HG03442 (cell line): ENCODE measurements at regions not wholly inside any gene's neighbourhood (a gene's known extent, or its start where the extent isn't known, plus 50 kb on each side); places are given as distances from the start of the nearest gene placed in this dataset.
"Not testable (repeated sequence)": the region's sequence is repeated elsewhere in the genome, so short reads cannot be mapped to it uniquely, and the experiment has no call there.

Experiments
- ATAC-seq: cut with Tn5 transposase; IDR thresholded peaks from one replicate; pipeline ENCODE4 v1.9.1; 2021; ENCODE audit warnings: mild to moderate bottlenecking, moderate library complexity; ENCODE audit not compliant: unreplicated experiment

GRCh38 chr2:51859260-51859659, 827.3 kb upstream of the NRXN1 start:
- ATAC-seq: no peak

- ATAC-seq: no peak
These were observed 823.8 kb upstream of the NRXN1 start for GRCh38 chr2:51855683-51856082.

- no peak for ATAC-seq
These were observed 814.9 kb upstream of the NRXN1 start for GRCh38 chr2:51846796-51847195.

- ATAC-seq: no peak
These were observed 814.1 kb upstream of the NRXN1 start for GRCh38 chr2:51846018-51846417.

- no peak for ATAC-seq
These were observed 812.7 kb upstream of the NRXN1 start for GRCh38 chr2:51844596-51844995.

GRCh38 chr2:51829477-51829876, 797.5 kb upstream of the NRXN1 start:
- ATAC-seq: no peak

GRCh38 chr2:51825823-51826222, 793.9 kb upstream of the NRXN1 start:
- ATAC-seq: no peak

GRCh38 chr2:51813247-51813646, 781.3 kb upstream of the NRXN1 start:
- no peak for ATAC-seq

- ATAC-seq: no peak
These were observed 780.4 kb upstream of the NRXN1 start for GRCh38 chr2:51812138-51812866.

- no peak for ATAC-seq
These were observed 778.3 kb upstream of the NRXN1 start for GRCh38 chr2:51810197-51810596.

GRCh38 chr2:51807229-51807628, 775.3 kb upstream of the NRXN1 start:
- ATAC-seq: no peak

GRCh38 chr2:51795248-51795888, 763.4 kb upstream of the NRXN1 start:
- no peak for ATAC-seq

- no peak for ATAC-seq
These were observed 759.6 kb upstream of the NRXN1 start for GRCh38 chr2:51791496-51791895.

- ATAC-seq: no peak
These were observed 758.9 kb upstream of the NRXN1 start for GRCh38 chr2:51790854-51791253.

GRCh38 chr2:51789918-51790317, 758.0 kb upstream of the NRXN1 start:
- no peak for ATAC-seq

- no peak for ATAC-seq
These were observed 751.2 kb upstream of the NRXN1 start for GRCh38 chr2:51782921-51783765.

GRCh38 chr2:51781691-51782090, 749.8 kb upstream of the NRXN1 start:
- no peak for ATAC-seq

GRCh38 chr2:51780353-51780752, 748.4 kb upstream of the NRXN1 start:
- no peak for ATAC-seq

- not testable (repeated sequence) for ATAC-seq
These were observed 747.8 kb upstream of the NRXN1 start for GRCh38 chr2:51779723-51780122.

- no peak for ATAC-seq
These were observed 746.9 kb upstream of the NRXN1 start for GRCh38 chr2:51778806-51779205.

GRCh38 chr2:51774606-51775005, 742.7 kb upstream of the NRXN1 start:
- not testable (repeated sequence) for ATAC-seq

GRCh38 chr2:51760441-51760840, 728.5 kb upstream of the NRXN1 start:
- no peak for ATAC-seq
